Panc1 (cell line): ENCODE measurements at regions not wholly inside any gene's neighbourhood (a gene's known extent, or its start where the extent isn't known, plus 50 kb on each side); places are given as distances from the start of the nearest gene placed in this dataset.

Source experiments
- ATAC-seq: fragments of 200-7000 bp; cut with Tn5 transposase; 2 replicates; pipeline ENCODE4 v1.9.1; 2020; ENCODE audit warnings: mild to moderate bottlenecking, moderate library complexity
- BruUV-seq: library from RNA; stranded (reverse); fragments of 400-500 nt; replicated peaks from 2 replicates; lab custom pipeline; 2021; lab: Mats Ljungman, UMichigan
- CTCF ChIA-PET: fragments of 300-600 bp; sonication (Branson Sonifier 250); formaldehyde crosslinking; loops from one replicate; lab custom pipeline; 2022; ENCODE audit warnings: antibody characterized with exemption; lab: Charles Lee
- POLR2A ChIA-PET: fragments of 300-600 bp; sonication (Branson Sonifier 250); formaldehyde crosslinking; loops from one replicate; lab custom pipeline; 2022; ENCODE audit warnings: antibody characterized with exemption; lab: Charles Lee
- DNase-seq: peaks from one replicate; pipeline ENCODE4 v3.0.0-alpha.2; 2010; ENCODE audit warnings: low read depth, low spot score
- H3K27ac ChIP-seq: 2 replicates; pipeline ENCODE4 v1.5.1; 2011; ENCODE audit warnings: mild to moderate bottlenecking, low read length, inconsistent platforms
- H3K27me3 ChIP-seq: fragments of 200-500 bp; sonication (Bioruptor generic); 2 replicates; pipeline ENCODE4 v1.6.0; 2014; ENCODE audit warnings: low read length, inconsistent platforms; ENCODE audit not compliant: control insufficient read depth, insufficient read depth
- H3K36me3 ChIP-seq: fragments of 200-500 bp; sonication (Bioruptor generic); 2 replicates; pipeline ENCODE4 v1.5.1; 2014; ENCODE audit warnings: inconsistent platforms, mild to moderate bottlenecking, low read length, moderate library complexity; ENCODE audit not compliant: control insufficient read depth, insufficient read depth
- H3K4me1 ChIP-seq: 2 replicates; pipeline ENCODE4 v1.5.1; 2011; ENCODE audit warnings: inconsistent platforms, mild to moderate bottlenecking, low read length, moderate library complexity; ENCODE audit not compliant: control insufficient read depth, insufficient read depth
- H3K4me3 ChIP-seq, 2 experiments: 2 replicates each; pipeline ENCODE4 v1.5.1; 2011 to 2012; ENCODE audit warnings: low read depth in 2 of 2, low read length in 2 of 2, mild to moderate bottlenecking in 2 of 2, inconsistent platforms in 1 of 2, moderate library complexity in 1 of 2
- H3K9me3 ChIP-seq: fragments of 200-500 bp; sonication (Bioruptor generic); 2 replicates; pipeline ENCODE4 v1.5.1; 2014; ENCODE audit warnings: low read depth, mild to moderate bottlenecking, inconsistent platforms, low read length, moderate library complexity; ENCODE audit not compliant: control insufficient read depth, insufficient read depth
- CTCF ChIP-seq: fragments of 450-650 bp; IDR thresholded peaks from 2 replicates; pipeline ENCODE4 v1.5.1; 2017; ENCODE audit warnings: mild to moderate bottlenecking
- POLR2AphosphoS5 ChIP-seq: IDR thresholded peaks from 2 replicates; pipeline ENCODE4 v1.6.1; 2012; ENCODE audit warnings: mild to moderate bottlenecking, low read depth, low read length, moderate library complexity
- REST ChIP-seq, 2 experiments: IDR thresholded peaks; 2 replicates each; pipeline ENCODE4 v1.6.1; 2011 to 2012; ENCODE audit warnings: low read depth in 2 of 2, control low read depth in 1 of 2, low read length in 1 of 2, mild to moderate bottlenecking in 1 of 2, moderate library complexity in 1 of 2; ENCODE audit not compliant: insufficient read depth in 1 of 2
- SIN3A ChIP-seq: IDR thresholded peaks from 2 replicates; pipeline ENCODE4 v1.6.1; 2012; ENCODE audit warnings: low read depth, mild to moderate bottlenecking, low read length, moderate library complexity, borderline replicate concordance; ENCODE audit not compliant: insufficient read depth
- TCF7L2 ChIP-seq: IDR thresholded peaks from 2 replicates; pipeline ENCODE4 v1.6.1; 2011; ENCODE audit warnings: mild to moderate bottlenecking, low read depth, low read length, inconsistent platforms
- in situ Hi-C: cut with HindIII; loops from 2 replicates; pipeline ENCODE4 v1.10.0; 2016; ENCODE audit warnings: low sequenced_read_pairs, low pct_unique_long_range_greater_than_20kb
- intact Hi-C: fragments of 100-400 bp; cut with micrococcal nuclease; formaldehyde crosslinking; loops from one replicate; pipeline ENCODE4 v1.10.0; 2022; ENCODE audit not compliant: unreplicated experiment

- ChIA-PET POLR2A (interaction anchor here (0.6 kb wide), 1 partner anchor 895 kb away, joined by 3 read pairs; no protein-coding TSS in a partner anchor), CTCF (no interaction called here)
- no peak overlapping the region for H3K27ac ChIP-seq
- ATAC-seq (no peak), DNase-seq (no peak)
- TF ChIP-seq REST (IDR thresholded peaks at IDR 0.05; ENCODE audit: insufficient read depth in 1 of 2, low read depth in 2 of 2, low read length in 1 of 2): no peak
- no peak for TF ChIP-seq POLR2AphosphoS5
- no peak for TF ChIP-seq CTCF
- TF ChIP-seq TCF7L2: no peak
- TF ChIP-seq SIN3A: no peak
- no peaks in the 10 kb centered on the region for H3K27me3 ChIP-seq
- no peak overlapping the region for H3K4me3 ChIP-seq
- no peaks in the 10 kb centered on the region for H3K4me1 ChIP-seq
- H3K9me3 ChIP-seq: no peaks in the 10 kb centered on the region
- intact Hi-C loops: no loop called here
- H3K36me3 ChIP-seq: no peaks in the 10 kb centered on the region
- in situ Hi-C loops: no loop called here
- BruUV-seq: no TSS peak
Observed at GRCh38 chr1:164971391-164971790, 385.1 kb downstream of the LMX1A start.

- in situ Hi-C loops: no loop called here
- ChIA-PET CTCF (no interaction called here), POLR2A (no interaction called here)
- no peaks in the 10 kb centered on the region for H3K27me3 ChIP-seq
- DNase-seq: no peak
- BruUV-seq: no TSS peak
- no peaks in the 10 kb centered on the region for H3K9me3 ChIP-seq
- H3K27ac ChIP-seq: no peak overlapping the region
- no peaks in the 10 kb centered on the region for H3K36me3 ChIP-seq
- intact Hi-C loops: no loop called here
- TF ChIP-seq POLR2AphosphoS5 (no peak), CTCF (no peak), TCF7L2 (no peak), REST (IDR thresholded peaks at IDR 0.05; ENCODE audit: insufficient read depth in 1 of 2, low read depth in 2 of 2, low read length in 1 of 2) (no peak), SIN3A (no peak)
- no peak overlapping the region for H3K4me3 ChIP-seq
- no peak for ATAC-seq
- H3K4me1 ChIP-seq: no peaks in the 10 kb centered on the region
Observed at GRCh38 chr1:164969253-164969652, 387.3 kb downstream of the LMX1A start.
